HEK293 (cell line): ENCODE measurements at regions not wholly inside any gene's neighbourhood (a gene's known extent, or its start where the extent isn't known, plus 50 kb on each side); places are given as distances from the start of the nearest gene placed in this dataset.

Source experiments
- CTCF ChIP-seq: fragments of 450-650 bp; formaldehyde crosslinking; IDR thresholded peaks from 2 replicates; pipeline ENCODE4 v1.5.1; 2016; ENCODE audit warnings: missing biosample characterization, missing genetic modification characterization
- ZNF2 ChIP-seq: fragments of 450-650 bp; formaldehyde crosslinking; IDR thresholded peaks from 2 replicates; pipeline ENCODE4 v1.5.1; 2016; ENCODE audit warnings: missing biosample characterization, missing genetic modification characterization
- ZNF24 ChIP-seq: fragments of 450-650 bp; formaldehyde crosslinking; IDR thresholded peaks from 2 replicates; pipeline ENCODE4 v1.5.1; 2016; ENCODE audit warnings: missing biosample characterization, missing genetic modification characterization
- ZNF596 ChIP-seq: fragments of 450-650 bp; IDR thresholded peaks from 2 replicates; pipeline ENCODE4 v1.5.0; 2018; ENCODE audit warnings: missing biosample characterization, mild to moderate bottlenecking, missing genetic modification characterization, moderate library complexity

- TF ChIP-seq ZNF2 (tag by site-specific recombination) (no peak), CTCF (no peak), ZNF596 (tag by site-specific recombination) (no peak), ZNF24 (no peak)
These were observed 312.7 kb upstream of the PROX1 start for GRCh38 chr1:213675043-213675442.
